ENCODE measurements at regions not wholly inside any gene's neighbourhood (a gene's known extent, or its start where the extent isn't known, plus 50 kb on each side); places are given as distances from the start of the nearest gene placed in this dataset.

DNA sequence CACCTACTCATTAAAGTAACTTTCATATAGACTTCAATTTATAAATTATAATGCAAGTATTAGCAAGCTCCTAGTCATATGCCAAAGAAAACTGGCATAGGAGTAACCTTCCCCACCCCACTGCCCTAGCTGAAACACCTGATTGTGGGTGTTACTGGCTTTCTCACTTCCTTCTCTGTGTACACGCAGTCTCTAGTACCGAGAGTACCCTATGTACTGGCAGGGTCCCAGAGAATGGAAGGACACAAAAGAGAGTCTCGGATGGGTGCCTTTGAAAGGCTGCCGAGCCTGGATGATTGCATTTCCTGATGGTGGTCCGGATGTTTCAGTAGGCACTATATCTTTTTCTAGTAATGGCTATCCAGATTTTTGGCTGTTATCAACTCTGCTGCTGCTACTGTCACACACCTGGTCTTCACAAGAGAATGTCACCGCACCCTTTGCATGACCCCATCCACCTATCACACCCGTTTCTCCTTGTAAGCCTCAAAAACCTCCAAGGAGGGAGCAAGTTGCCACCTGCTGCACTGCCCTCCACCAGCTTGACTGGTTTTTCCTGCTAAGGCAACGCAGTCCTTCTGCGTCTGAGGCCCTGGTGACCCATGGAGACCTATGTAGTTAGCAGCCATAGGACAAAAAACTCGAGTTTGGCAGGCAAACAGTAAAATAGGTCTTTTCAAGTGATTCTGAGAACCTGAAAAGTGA is 53.8 kb upstream of the CLINT1 start:
- DNase-seq (ENCODE audit: low spot score), result peak; percentile 16

DNA sequence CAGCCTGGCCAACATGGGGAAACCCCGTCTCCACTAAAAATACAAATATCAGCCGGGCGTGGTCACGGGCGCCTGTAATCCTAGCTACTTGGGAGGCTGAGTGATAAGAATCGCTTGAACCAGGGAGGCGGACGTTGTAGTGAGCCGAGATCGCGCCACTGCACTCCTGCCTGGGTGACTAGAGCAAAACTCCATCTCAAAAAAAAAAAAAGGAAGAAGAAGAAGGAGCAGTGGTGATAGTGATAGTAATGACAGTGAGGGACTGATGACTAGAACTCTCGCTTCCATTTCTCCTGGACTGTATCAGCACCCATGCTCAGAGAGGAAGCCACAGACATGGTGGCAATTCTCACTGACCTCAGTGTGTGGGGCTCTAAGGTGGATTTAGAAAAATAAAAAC is 52.6 kb upstream of the CLINT1 start:
- DNase-seq (ENCODE audit: low spot score), result no peak

Measured in NAMALWA (cell line).